HepG2 (cell line): ENCODE measurements at regions not wholly inside any gene's neighbourhood (a gene's known extent, or its start where the extent isn't known, plus 50 kb on each side); places are given as distances from the start of the nearest gene placed in this dataset.

Experiments used
- GPN1 ChIP-seq: sonication (generic); formaldehyde crosslinking; IDR thresholded peaks from 2 replicates; pipeline ENCODE4 v1.5.1; 2020; ENCODE audit warnings: missing genetic modification reagents, borderline replicate concordance
- HDAC1 ChIP-seq: sonication (generic); formaldehyde crosslinking; IDR thresholded peaks from 2 replicates; pipeline ENCODE4 v1.5.1; 2020; ENCODE audit warnings: mild to moderate bottlenecking, missing genetic modification reagents
- IRF2 ChIP-seq: IDR thresholded peaks from 2 replicates; pipeline ENCODE4 v1.6.1; 2018; ENCODE audit warnings: missing genetic modification reagents, missing compliant biosample characterization
- ISX ChIP-seq: sonication (generic); formaldehyde crosslinking; conservative IDR thresholded peaks from 2 replicates; pipeline ENCODE4 v1.5.0; 2020; ENCODE audit warnings: missing genetic modification reagents
- JUND ChIP-seq: sonication (generic); formaldehyde crosslinking; IDR thresholded peaks from 2 replicates; pipeline ENCODE4 v1.8.0; 2022; ENCODE audit warnings: mild to moderate bottlenecking, missing genetic modification reagents
- LCORL ChIP-seq, 2 experiments: fragments of 450-650 bp in 1 of 2; sonication (generic) in 1 of 2; formaldehyde crosslinking in 1 of 2; IDR thresholded peaks; 2 replicates each; pipeline versions ENCODE4 v1.5.0 to v1.6.1; 2017 to 2020; ENCODE audit warnings: antibody characterized with exemption in 1 of 2, missing genetic modification reagents in 1 of 2
- MLXIP ChIP-seq: sonication (generic); formaldehyde crosslinking; IDR thresholded peaks from 2 replicates; pipeline ENCODE4 v1.9.0; 2021; ENCODE audit warnings: missing genetic modification reagents, borderline replicate concordance
- MTA1 ChIP-seq: sonication (generic); formaldehyde crosslinking; IDR thresholded peaks from 2 replicates; pipeline ENCODE4 v1.4.0; 2020; ENCODE audit warnings: missing genetic modification reagents, mild to moderate bottlenecking, borderline replicate concordance
- NR0B2 ChIP-seq: sonication (generic); formaldehyde crosslinking; IDR thresholded peaks from 2 replicates; pipeline ENCODE4 v1.4.0; 2020; ENCODE audit warnings: mild to moderate bottlenecking, missing genetic modification reagents
- SAP130 ChIP-seq: IDR thresholded peaks from 2 replicates; pipeline ENCODE4 v1.6.1; 2016; ENCODE audit warnings: low read depth
- ZBTB20 ChIP-seq: sonication (generic); formaldehyde crosslinking; IDR thresholded peaks from 2 replicates; pipeline ENCODE4 v1.8.1; 2023; ENCODE audit warnings: missing genetic modification reagents, low read depth, mild to moderate bottlenecking, borderline replicate concordance
- ZNF546 ChIP-seq: sonication (generic); formaldehyde crosslinking; conservative IDR thresholded peaks from 2 replicates; pipeline ENCODE4 v1.8.1; 2023; ENCODE audit warnings: mild to moderate bottlenecking, missing genetic modification reagents
- ZNF616 ChIP-seq: sonication (generic); formaldehyde crosslinking; IDR thresholded peaks from 2 replicates; pipeline ENCODE4 v1.5.0; 2020; ENCODE audit warnings: low read depth, mild to moderate bottlenecking, missing genetic modification reagents
- ZNF710 ChIP-seq: sonication (generic); formaldehyde crosslinking; IDR thresholded peaks from 2 replicates; pipeline ENCODE4 v1.5.0; 2020; ENCODE audit warnings: mild to moderate bottlenecking, missing genetic modification reagents, borderline replicate concordance
- ZSCAN22 ChIP-seq: sonication (generic); formaldehyde crosslinking; IDR thresholded peaks from 2 replicates; pipeline ENCODE4 v1.4.0; 2020; ENCODE audit warnings: mild to moderate bottlenecking, missing genetic modification reagents
- TF ChIP-seq, protein P1 (sequence below): sonication (generic); formaldehyde crosslinking; IDR thresholded peaks from 2 replicates; pipeline ENCODE4 v1.8.0; 2022; ENCODE audit warnings: low read depth, missing genetic modification reagents
- TF ChIP-seq, protein P2 (sequence below): sonication (generic); formaldehyde crosslinking; IDR thresholded peaks from 2 replicates; pipeline ENCODE4 v1.4.0; 2020; ENCODE audit warnings: mild to moderate bottlenecking, missing genetic modification reagents

- TF ChIP-seq GPN1 (CRISPR knock-in tag): no peak
- TF ChIP-seq ZNF710 (CRISPR knock-in tag): 0 out of 2 replicates have a peak, but pooled peaks have one; percentile 41
- TF ChIP-seq NR0B2 (CRISPR knock-in tag): no peak
- peak; percentile 63 for TF ChIP-seq SAP130
- TF ChIP-seq MLXIP (CRISPR knock-in tag): no peak
- TF ChIP-seq, protein P1, sequence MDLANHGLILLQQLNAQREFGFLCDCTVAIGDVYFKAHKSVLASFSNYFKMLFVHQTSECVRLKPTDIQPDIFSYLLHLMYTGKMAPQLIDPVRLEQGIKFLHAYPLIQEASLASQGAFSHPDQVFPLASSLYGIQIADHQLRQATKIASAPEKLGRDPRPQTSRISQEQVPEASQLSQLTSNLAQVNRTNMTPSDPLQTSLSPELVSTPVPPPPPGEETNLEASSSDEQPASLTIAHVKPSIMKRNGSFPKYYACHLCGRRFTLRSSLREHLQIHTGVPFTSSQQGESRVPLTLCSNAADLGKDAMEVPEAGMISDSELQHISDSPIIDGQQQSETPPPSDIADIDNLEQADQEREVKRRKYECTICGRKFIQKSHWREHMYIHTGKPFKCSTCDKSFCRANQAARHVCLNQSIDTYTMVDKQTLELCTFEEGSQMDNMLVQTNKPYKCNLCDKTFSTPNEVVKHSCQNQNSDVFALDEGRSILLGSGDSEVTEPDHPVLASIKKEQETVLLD: no peak
- TF ChIP-seq ZNF616 (CRISPR knock-in tag): no peak
- TF ChIP-seq ZSCAN22 (CRISPR knock-in tag): no peak
- TF ChIP-seq, protein P2, sequence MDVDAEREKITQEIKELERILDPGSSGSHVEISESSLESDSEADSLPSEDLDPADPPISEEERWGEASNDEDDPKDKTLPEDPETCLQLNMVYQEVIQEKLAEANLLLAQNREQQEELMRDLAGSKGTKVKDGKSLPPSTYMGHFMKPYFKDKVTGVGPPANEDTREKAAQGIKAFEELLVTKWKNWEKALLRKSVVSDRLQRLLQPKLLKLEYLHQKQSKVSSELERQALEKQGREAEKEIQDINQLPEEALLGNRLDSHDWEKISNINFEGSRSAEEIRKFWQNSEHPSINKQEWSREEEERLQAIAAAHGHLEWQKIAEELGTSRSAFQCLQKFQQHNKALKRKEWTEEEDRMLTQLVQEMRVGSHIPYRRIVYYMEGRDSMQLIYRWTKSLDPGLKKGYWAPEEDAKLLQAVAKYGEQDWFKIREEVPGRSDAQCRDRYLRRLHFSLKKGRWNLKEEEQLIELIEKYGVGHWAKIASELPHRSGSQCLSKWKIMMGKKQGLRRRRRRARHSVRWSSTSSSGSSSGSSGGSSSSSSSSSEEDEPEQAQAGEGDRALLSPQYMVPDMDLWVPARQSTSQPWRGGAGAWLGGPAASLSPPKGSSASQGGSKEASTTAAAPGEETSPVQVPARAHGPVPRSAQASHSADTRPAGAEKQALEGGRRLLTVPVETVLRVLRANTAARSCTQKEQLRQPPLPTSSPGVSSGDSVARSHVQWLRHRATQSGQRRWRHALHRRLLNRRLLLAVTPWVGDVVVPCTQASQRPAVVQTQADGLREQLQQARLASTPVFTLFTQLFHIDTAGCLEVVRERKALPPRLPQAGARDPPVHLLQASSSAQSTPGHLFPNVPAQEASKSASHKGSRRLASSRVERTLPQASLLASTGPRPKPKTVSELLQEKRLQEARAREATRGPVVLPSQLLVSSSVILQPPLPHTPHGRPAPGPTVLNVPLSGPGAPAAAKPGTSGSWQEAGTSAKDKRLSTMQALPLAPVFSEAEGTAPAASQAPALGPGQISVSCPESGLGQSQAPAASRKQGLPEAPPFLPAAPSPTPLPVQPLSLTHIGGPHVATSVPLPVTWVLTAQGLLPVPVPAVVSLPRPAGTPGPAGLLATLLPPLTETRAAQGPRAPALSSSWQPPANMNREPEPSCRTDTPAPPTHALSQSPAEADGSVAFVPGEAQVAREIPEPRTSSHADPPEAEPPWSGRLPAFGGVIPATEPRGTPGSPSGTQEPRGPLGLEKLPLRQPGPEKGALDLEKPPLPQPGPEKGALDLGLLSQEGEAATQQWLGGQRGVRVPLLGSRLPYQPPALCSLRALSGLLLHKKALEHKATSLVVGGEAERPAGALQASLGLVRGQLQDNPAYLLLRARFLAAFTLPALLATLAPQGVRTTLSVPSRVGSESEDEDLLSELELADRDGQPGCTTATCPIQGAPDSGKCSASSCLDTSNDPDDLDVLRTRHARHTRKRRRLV (CRISPR knock-in tag): no peak
- 0 out of 2 replicates have a peak, but pooled peaks have one; percentile 54 for TF ChIP-seq IRF2 (CRISPR knock-in tag)
- TF ChIP-seq ZBTB20: peak; percentile 57; the same call in 1 of the 2 replicates
- no peak for TF ChIP-seq LCORL (IDR thresholded peaks at IDR 0.05)
- TF ChIP-seq LCORL (CRISPR knock-in tag; IDR thresholded peaks at IDR 0.05): peak; percentile 60; the same call in 1 of the 2 replicates
- no peak for TF ChIP-seq ZNF546 (CRISPR knock-in tag)
- no peak for TF ChIP-seq ISX
- TF ChIP-seq HDAC1 (CRISPR knock-in tag): peak; percentile 47; the same call in 1 of the 2 replicates
- no peak for TF ChIP-seq MTA1 (CRISPR knock-in tag)
- TF ChIP-seq JUND: no peak
These were observed 342.8 kb downstream of the RPS6KC1 start (continued) for GRCh38 chr1:213393860-213394259.
